H1 (cell line): ENCODE measurements at regions not wholly inside any gene's neighbourhood (a gene's known extent, or its start where the extent isn't known, plus 50 kb on each side); places are given as distances from the start of the nearest gene placed in this dataset.

ENCODE experiments used
- CBX8 ChIP-seq: fragments of 300-800, 300-1000 bp; sonication (generic); IDR thresholded peaks from 2 replicates; pipeline ENCODE4 v1.7.1; 2016; ENCODE audit warnings: low read depth, low read length, borderline replicate concordance
- CTBP2 ChIP-seq: IDR thresholded peaks from 2 replicates; pipeline ENCODE4 v1.7.0; 2011; ENCODE audit warnings: borderline replicate concordance, mild to moderate bottlenecking, moderate library complexity, mixed read lengths, low read length; ENCODE audit not compliant: insufficient read depth, insufficient read length
- EP300 ChIP-seq, 2 experiments: IDR thresholded peaks; 1 replicate in 1 of 2; 2 replicates in 1 of 2; pipeline ENCODE4 v1.6.1; 2011 to 2012; ENCODE audit warnings: low read depth in 2 of 2, low read length in 2 of 2, mild to moderate bottlenecking in 2 of 2, borderline replicate concordance in 1 of 2, inconsistent platforms in 1 of 2, moderate library complexity in 1 of 2
- RXRA ChIP-seq: IDR thresholded peaks from 2 replicates; pipeline ENCODE4 v1.6.1; 2011; ENCODE audit warnings: low read depth, mild to moderate bottlenecking, low read length, moderate library complexity; ENCODE audit not compliant: insufficient read depth
- SIN3A ChIP-seq, 2 experiments: IDR thresholded peaks in 1 of 2; conservative IDR thresholded peaks in 1 of 2; 2 replicates each; pipeline ENCODE4 v1.6.1; 2011 to 2012; ENCODE audit warnings: low read length in 2 of 2, improper control_type of control experiment in 1 of 2, low read depth in 1 of 2, mild to moderate bottlenecking in 1 of 2
- SP2 ChIP-seq: IDR thresholded peaks from 2 replicates; pipeline ENCODE4 v1.6.1; 2012; ENCODE audit warnings: mild to moderate bottlenecking, low read length, inconsistent platforms
- ZNF274 ChIP-seq: IDR thresholded peaks from 2 replicates; pipeline ENCODE4 v1.7.0; 2012; ENCODE audit warnings: low read length, borderline replicate concordance; ENCODE audit errors: extremely low read depth
- TF ChIP-seq, protein P1 (sequence below): fragments of 300-600 bp; sonication (generic); IDR thresholded peaks from 2 replicates; pipeline ENCODE4 v1.7.1; 2012; ENCODE audit warnings: low read length, moderate library complexity, mild to moderate bottlenecking, inconsistent platforms; ENCODE audit not compliant: insufficient replicate concordance
- TF ChIP-seq, protein P2 (sequence below): IDR thresholded peaks from 2 replicates; pipeline ENCODE4 v1.6.1; 2012; ENCODE audit warnings: inconsistent platforms

GRCh38 chr2:156852681-156853080 is 404.8 kb upstream of the GALNT5 start (continued):
- TF ChIP-seq, protein P1, sequence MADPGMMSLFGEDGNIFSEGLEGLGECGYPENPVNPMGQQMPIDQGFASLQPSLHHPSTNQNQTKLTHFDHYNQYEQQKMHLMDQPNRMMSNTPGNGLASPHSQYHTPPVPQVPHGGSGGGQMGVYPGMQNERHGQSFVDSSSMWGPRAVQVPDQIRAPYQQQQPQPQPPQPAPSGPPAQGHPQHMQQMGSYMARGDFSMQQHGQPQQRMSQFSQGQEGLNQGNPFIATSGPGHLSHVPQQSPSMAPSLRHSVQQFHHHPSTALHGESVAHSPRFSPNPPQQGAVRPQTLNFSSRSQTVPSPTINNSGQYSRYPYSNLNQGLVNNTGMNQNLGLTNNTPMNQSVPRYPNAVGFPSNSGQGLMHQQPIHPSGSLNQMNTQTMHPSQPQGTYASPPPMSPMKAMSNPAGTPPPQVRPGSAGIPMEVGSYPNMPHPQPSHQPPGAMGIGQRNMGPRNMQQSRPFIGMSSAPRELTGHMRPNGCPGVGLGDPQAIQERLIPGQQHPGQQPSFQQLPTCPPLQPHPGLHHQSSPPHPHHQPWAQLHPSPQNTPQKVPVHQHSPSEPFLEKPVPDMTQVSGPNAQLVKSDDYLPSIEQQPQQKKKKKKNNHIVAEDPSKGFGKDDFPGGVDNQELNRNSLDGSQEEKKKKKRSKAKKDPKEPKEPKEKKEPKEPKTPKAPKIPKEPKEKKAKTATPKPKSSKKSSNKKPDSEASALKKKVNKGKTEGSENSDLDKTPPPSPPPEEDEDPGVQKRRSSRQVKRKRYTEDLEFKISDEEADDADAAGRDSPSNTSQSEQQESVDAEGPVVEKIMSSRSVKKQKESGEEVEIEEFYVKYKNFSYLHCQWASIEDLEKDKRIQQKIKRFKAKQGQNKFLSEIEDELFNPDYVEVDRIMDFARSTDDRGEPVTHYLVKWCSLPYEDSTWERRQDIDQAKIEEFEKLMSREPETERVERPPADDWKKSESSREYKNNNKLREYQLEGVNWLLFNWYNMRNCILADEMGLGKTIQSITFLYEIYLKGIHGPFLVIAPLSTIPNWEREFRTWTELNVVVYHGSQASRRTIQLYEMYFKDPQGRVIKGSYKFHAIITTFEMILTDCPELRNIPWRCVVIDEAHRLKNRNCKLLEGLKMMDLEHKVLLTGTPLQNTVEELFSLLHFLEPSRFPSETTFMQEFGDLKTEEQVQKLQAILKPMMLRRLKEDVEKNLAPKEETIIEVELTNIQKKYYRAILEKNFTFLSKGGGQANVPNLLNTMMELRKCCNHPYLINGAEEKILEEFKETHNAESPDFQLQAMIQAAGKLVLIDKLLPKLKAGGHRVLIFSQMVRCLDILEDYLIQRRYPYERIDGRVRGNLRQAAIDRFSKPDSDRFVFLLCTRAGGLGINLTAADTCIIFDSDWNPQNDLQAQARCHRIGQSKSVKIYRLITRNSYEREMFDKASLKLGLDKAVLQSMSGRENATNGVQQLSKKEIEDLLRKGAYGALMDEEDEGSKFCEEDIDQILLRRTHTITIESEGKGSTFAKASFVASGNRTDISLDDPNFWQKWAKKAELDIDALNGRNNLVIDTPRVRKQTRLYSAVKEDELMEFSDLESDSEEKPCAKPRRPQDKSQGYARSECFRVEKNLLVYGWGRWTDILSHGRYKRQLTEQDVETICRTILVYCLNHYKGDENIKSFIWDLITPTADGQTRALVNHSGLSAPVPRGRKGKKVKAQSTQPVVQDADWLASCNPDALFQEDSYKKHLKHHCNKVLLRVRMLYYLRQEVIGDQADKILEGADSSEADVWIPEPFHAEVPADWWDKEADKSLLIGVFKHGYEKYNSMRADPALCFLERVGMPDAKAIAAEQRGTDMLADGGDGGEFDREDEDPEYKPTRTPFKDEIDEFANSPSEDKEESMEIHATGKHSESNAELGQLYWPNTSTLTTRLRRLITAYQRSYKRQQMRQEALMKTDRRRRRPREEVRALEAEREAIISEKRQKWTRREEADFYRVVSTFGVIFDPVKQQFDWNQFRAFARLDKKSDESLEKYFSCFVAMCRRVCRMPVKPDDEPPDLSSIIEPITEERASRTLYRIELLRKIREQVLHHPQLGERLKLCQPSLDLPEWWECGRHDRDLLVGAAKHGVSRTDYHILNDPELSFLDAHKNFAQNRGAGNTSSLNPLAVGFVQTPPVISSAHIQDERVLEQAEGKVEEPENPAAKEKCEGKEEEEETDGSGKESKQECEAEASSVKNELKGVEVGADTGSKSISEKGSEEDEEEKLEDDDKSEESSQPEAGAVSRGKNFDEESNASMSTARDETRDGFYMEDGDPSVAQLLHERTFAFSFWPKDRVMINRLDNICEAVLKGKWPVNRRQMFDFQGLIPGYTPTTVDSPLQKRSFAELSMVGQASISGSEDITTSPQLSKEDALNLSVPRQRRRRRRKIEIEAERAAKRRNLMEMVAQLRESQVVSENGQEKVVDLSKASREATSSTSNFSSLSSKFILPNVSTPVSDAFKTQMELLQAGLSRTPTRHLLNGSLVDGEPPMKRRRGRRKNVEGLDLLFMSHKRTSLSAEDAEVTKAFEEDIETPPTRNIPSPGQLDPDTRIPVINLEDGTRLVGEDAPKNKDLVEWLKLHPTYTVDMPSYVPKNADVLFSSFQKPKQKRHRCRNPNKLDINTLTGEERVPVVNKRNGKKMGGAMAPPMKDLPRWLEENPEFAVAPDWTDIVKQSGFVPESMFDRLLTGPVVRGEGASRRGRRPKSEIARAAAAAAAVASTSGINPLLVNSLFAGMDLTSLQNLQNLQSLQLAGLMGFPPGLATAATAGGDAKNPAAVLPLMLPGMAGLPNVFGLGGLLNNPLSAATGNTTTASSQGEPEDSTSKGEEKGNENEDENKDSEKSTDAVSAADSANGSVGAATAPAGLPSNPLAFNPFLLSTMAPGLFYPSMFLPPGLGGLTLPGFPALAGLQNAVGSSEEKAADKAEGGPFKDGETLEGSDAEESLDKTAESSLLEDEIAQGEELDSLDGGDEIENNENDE, result no peak
- TF ChIP-seq, protein P2, sequence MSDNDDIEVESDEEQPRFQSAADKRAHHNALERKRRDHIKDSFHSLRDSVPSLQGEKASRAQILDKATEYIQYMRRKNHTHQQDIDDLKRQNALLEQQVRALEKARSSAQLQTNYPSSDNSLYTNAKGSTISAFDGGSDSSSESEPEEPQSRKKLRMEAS, result no peak
- TF ChIP-seq CBX8 (no peak), CTBP2 (no peak), ZNF274 (no peak), EP300 (IDR thresholded peaks at IDR 0.05; ENCODE audit: borderline replicate concordance in 1 of 2, low read depth in 2 of 2, low read length in 2 of 2) (no peak), SP2 (no peak), RXRA (no peak), SIN3A (conservative IDR thresholded peaks at IDR 0.05 in 1 of 2, IDR thresholded peaks at IDR 0.05 in 1 of 2; ENCODE audit: low read depth in 1 of 2, low read length in 2 of 2) (no peak)
